HFFc6 (cell line): ENCODE measurements at regions not wholly inside any gene's neighbourhood (a gene's known extent, or its start where the extent isn't known, plus 50 kb on each side); places are given as distances from the start of the nearest gene placed in this dataset.

Experiments used
- DNase-seq: peaks from one replicate; pipeline ENCODE4 v3.0.0-alpha.2; 2018
- H3K27ac Mint-ChIP-seq: 2 replicates; pipeline ENCODE4 v1.8.0; 2020; ENCODE audit warnings: mild to moderate bottlenecking, mixed read lengths
- H3K27me3 Mint-ChIP-seq: 2 replicates; pipeline ENCODE4 v1.8.0; 2021; ENCODE audit warnings: mild to moderate bottlenecking, moderate library complexity, mixed read lengths; ENCODE audit not compliant: insufficient read depth
- H3K36me3 Mint-ChIP-seq: 2 replicates; pipeline ENCODE4 v1.8.0; 2021; ENCODE audit warnings: low read depth, mixed read lengths
- H3K4me1 Mint-ChIP-seq: 2 replicates; pipeline ENCODE4 v1.8.0; 2020; ENCODE audit warnings: low read depth, mixed read lengths
- H3K4me3 Mint-ChIP-seq: 2 replicates; pipeline ENCODE4 v1.8.0; 2020; ENCODE audit warnings: mild to moderate bottlenecking, moderate library complexity, mixed read lengths
- H3K9me3 Mint-ChIP-seq: 2 replicates; pipeline ENCODE4 v1.8.0; 2020; ENCODE audit warnings: mild to moderate bottlenecking, mixed read lengths
- CTCF ChIP-seq: fragments of 200-600 bp; sonication (generic); IDR thresholded peaks from 2 replicates; pipeline ENCODE4 v1.5.0; 2021; ENCODE audit warnings: antibody characterized with exemption, mild to moderate bottlenecking

- no peak for DNase-seq
- Mint-ChIP-seq H3K27me3 (no peaks in the 10 kb centered on the region), H3K4me1 (peaks cover 17% of the 10 kb centered on the region), H3K4me3 (no peak overlapping the region), H3K27ac (no peak overlapping the region), H3K36me3 (no peaks in the 10 kb centered on the region), H3K9me3 (no peaks in the 10 kb centered on the region)
- no peak for TF ChIP-seq CTCF
Measured at GRCh38 chr1:199741586-199741985, 285.9 kb upstream of the NR5A2 start.

- no peak for TF ChIP-seq CTCF
- Mint-ChIP-seq H3K4me1 (peaks cover 14% of the 10 kb centered on the region), H3K4me3 (no peak overlapping the region)
Measured at GRCh38 chr1:199742547-199742946, 285.0 kb upstream of the NR5A2 start.

GRCh38 chr1:199743227-199743626 lies 284.3 kb upstream of the NR5A2 start:
- no peaks in the 10 kb centered on the region for H3K9me3 Mint-ChIP-seq
- no peak for TF ChIP-seq CTCF
- no peak for DNase-seq
- H3K27me3 Mint-ChIP-seq, result no peaks in the 10 kb centered on the region
- no peak overlapping the region for H3K27ac Mint-ChIP-seq
- H3K36me3 Mint-ChIP-seq, result no peaks in the 10 kb centered on the region
- peaks cover 10% of the 10 kb centered on the region for H3K4me1 Mint-ChIP-seq
- no peak overlapping the region for H3K4me3 Mint-ChIP-seq

More at GRCh38 chr1:199742547-199742946, 285.0 kb upstream of the NR5A2 start:
- H3K9me3 Mint-ChIP-seq, result no peaks in the 10 kb centered on the region
- H3K27me3 Mint-ChIP-seq, result no peaks in the 10 kb centered on the region
- no peaks in the 10 kb centered on the region for H3K36me3 Mint-ChIP-seq
- peak; percentile 84 for DNase-seq
- no peak overlapping the region for H3K27ac Mint-ChIP-seq

- H3K9me3 Mint-ChIP-seq, result no peaks in the 10 kb centered on the region
- peaks cover 7% of the 10 kb centered on the region; the same call in 1 of the 2 replicates for H3K4me1 Mint-ChIP-seq
- H3K36me3 Mint-ChIP-seq, result no peaks in the 10 kb centered on the region
- no peak overlapping the region for H3K4me3 Mint-ChIP-seq
- no peak overlapping the region for H3K27ac Mint-ChIP-seq
- no peak for DNase-seq
- TF ChIP-seq CTCF, result no peak
- H3K27me3 Mint-ChIP-seq, result no peaks in the 10 kb centered on the region; the same call in 1 of the 2 replicates
Measured at GRCh38 chr1:199746666-199747384, 280.7 kb upstream of the NR5A2 start.

GRCh38 chr1:199747984-199748383 lies 279.5 kb upstream of the NR5A2 start:
- Mint-ChIP-seq H3K4me1 (peaks cover 7% of the 10 kb centered on the region; the same call in 1 of the 2 replicates), H3K27ac (no peak overlapping the region), H3K9me3 (peaks cover 4% of the 10 kb centered on the region; the same call in 1 of the 2 replicates), H3K27me3 (no peaks in the 10 kb centered on the region; the same call in 1 of the 2 replicates), H3K4me3 (no peak overlapping the region), H3K36me3 (peaks cover 5% of the 10 kb centered on the region; the same call in 1 of the 2 replicates)
- no peak for TF ChIP-seq CTCF
- no peak for DNase-seq
